Peyer's patch (tissue), 4 donors: ENCODE measurements at regions not wholly inside any gene's neighbourhood (a gene's known extent, or its start where the extent isn't known, plus 50 kb on each side); places are given as distances from the start of the nearest gene placed in this dataset.
"Not testable (repeated sequence)": the region's sequence is repeated elsewhere in the genome, so short reads cannot be mapped to it uniquely, and the experiment has no call there.

Experiments used
- DNase-seq, 3 donors: peaks; one replicate each; pipeline ENCODE4 v3.0.0-alpha.2; 2017 to 2019
- H3K27ac ChIP-seq, 4 donors: fragments of 200-600 bp; sonication (generic); one replicate each; pipeline ENCODE4 v1.5.1; 2016 to 2019
- H3K27me3 ChIP-seq, 2 donors: fragments of 200-600 bp; sonication (generic); one replicate each; pipeline ENCODE4 v1.5.1; 2019
- H3K36me3 ChIP-seq, 3 donors: fragments of 200-600 bp; sonication (generic); one replicate each; pipeline ENCODE4 v1.5.1; 2016 to 2019
- H3K4me1 ChIP-seq, 4 donors: fragments of 200-600 bp; sonication (generic); one replicate each; pipeline ENCODE4 v1.5.1; 2016 to 2019
- H3K4me3 ChIP-seq, 4 donors: fragments of 200-600 bp; sonication (generic); 1 replicate in 3 of 4; 2 replicates in 1 of 4; pipeline ENCODE4 v1.5.1; 2016 to 2019; ENCODE audit warnings: mild to moderate bottlenecking in 1 of 4
- H3K9me3 ChIP-seq, 4 donors: fragments of 200-600 bp; sonication (generic); one replicate each; pipeline ENCODE4 v1.5.1; 2016 to 2019; ENCODE audit warnings: mild to moderate bottlenecking in 1 of 4
- CTCF ChIP-seq, 6 experiments: fragments of 450-650 bp in 4 of 6; fragments of 200-600 bp in 2 of 6; sonication (generic) in 1 of 6; IDR thresholded peaks; one replicate each; pipeline ENCODE4 v1.5.1; 2017 to 2019; ENCODE audit warnings: antibody characterized with exemption in 6 of 6, mild to moderate bottlenecking in 3 of 6, moderate library complexity in 1 of 6
- POLR2A ChIP-seq, 2 donors: fragments of 450-650 bp; IDR thresholded peaks; one replicate each; pipeline ENCODE4 v1.5.1; 2017; ENCODE audit warnings: antibody characterized with exemption in 2 of 2, mild to moderate bottlenecking in 2 of 2, moderate library complexity in 2 of 2

- H3K36me3 ChIP-seq = no peaks in the 10 kb centered on the region
- no peak for DNase-seq
- TF ChIP-seq CTCF (IDR thresholded peaks at IDR 0.05) = no peak
- TF ChIP-seq POLR2A (IDR thresholded peaks at IDR 0.05) = no peak
- no peaks in the 10 kb centered on the region for H3K27me3 ChIP-seq
- H3K4me1 ChIP-seq = no peaks in the 10 kb centered on the region
- no peak overlapping the region for H3K27ac ChIP-seq
- no peak overlapping the region for H3K4me3 ChIP-seq
- no peaks in the 10 kb centered on the region for H3K9me3 ChIP-seq
These were observed 911.5 kb downstream of the UQCRFS1 start for GRCh38 chr19:28301463-28301862.

GRCh38 chr19:28299649-28300048 lies 913.3 kb downstream of the UQCRFS1 start:
- Histone ChIP-seq H3K4me3 (no peak overlapping the region), H3K36me3 (no peaks in the 10 kb centered on the region), H3K4me1 (no peaks in the 10 kb centered on the region), H3K27me3 (no peaks in the 10 kb centered on the region), H3K27ac (no peak overlapping the region), H3K9me3 (no peaks in the 10 kb centered on the region)
- TF ChIP-seq POLR2A (IDR thresholded peaks at IDR 0.05) = no peak
- no peak for TF ChIP-seq CTCF (IDR thresholded peaks at IDR 0.05)
- no peak for DNase-seq

DNA sequence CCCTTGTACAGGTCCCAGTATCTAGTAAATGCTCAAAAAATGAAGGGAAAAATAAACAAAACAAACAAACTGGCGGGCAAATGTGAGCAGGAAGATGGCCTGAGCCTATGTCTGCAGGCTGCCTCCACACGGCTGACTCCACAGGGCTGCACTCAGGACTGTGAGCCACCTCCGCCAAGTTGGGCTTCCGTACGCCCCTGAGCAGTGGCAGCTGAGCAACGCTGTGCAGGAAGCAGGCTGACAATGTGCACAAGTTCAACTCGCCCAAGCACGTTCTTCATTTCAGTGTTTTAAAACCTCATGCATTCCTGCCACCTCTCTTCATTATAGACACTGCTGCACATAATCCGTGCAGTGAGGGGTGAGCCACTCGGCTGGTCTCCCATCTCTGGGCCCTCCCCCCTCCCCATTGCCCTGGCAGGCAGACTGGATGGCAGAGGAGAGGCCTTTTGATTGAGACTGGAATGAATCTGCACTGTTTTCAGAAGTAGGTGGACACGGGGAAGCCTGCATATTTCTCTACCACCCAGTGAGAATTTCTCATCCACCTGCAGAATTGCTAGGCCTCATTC lies 915.3 kb downstream of the UQCRFS1 start:
- no peak overlapping the region for H3K27ac ChIP-seq
- no peaks in the 10 kb centered on the region for H3K36me3 ChIP-seq
- TF ChIP-seq POLR2A (IDR thresholded peaks at IDR 0.05) (no peak), CTCF (IDR thresholded peaks at IDR 0.05) (no peak)
- no peak overlapping the region for H3K4me3 ChIP-seq
- no peaks in the 10 kb centered on the region for H3K9me3 ChIP-seq
- DNase-seq = no peak
- H3K4me1 ChIP-seq = no peaks in the 10 kb centered on the region
- no peaks in the 10 kb centered on the region for H3K27me3 ChIP-seq

GRCh38 chr19:28297036-28297435 lies 915.9 kb downstream of the UQCRFS1 start:
- TF ChIP-seq CTCF (IDR thresholded peaks at IDR 0.05) = no peak
- TF ChIP-seq POLR2A (IDR thresholded peaks at IDR 0.05) = no peak
- no peaks in the 10 kb centered on the region for H3K27me3 ChIP-seq
- no peaks in the 10 kb centered on the region for H3K36me3 ChIP-seq
- DNase-seq = no peak
- H3K4me3 ChIP-seq = no peak overlapping the region
- no peaks in the 10 kb centered on the region for H3K4me1 ChIP-seq
- no peaks in the 10 kb centered on the region for H3K9me3 ChIP-seq
- no peak overlapping the region for H3K27ac ChIP-seq

DNA sequence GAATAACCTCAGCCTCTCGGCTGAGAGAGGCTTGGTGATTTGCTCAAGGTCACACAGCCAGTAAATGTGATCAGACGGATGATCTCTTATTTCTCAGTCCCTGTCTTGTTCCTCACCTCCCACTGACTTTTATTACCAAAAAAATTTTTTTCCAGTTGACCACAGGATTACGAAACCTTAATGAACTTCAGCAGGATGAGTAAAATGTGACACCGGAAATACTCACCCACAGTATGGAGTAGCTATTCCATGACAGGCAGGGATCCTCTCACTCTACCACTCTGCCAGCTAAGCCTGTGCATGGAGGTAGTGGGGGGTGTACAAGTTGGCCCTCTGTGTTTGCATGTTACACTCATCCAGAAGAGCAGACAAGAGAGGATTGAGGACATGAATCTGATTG lies 916.4 kb downstream of the UQCRFS1 start:
- H3K27ac ChIP-seq = no peak overlapping the region

DNA sequence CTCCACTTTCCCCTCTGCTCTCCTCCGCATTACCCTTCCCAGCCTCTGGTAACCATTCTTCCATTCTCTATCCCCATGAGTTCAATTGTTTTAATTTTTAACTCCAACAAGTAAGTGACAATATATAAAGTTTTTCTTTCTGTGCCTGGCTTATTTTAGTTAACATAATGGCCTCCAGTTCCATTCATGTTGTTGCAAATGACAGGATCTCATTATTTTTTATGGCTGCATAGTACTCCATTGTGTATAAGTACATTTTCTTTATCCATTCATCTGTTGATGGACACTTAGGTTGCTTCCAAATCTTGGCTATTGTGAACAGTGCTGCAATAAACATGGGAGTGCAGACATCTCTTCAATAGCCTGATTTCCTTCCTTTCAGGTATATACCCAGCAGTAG lies 918.0 kb downstream of the UQCRFS1 start:
- H3K4me1 ChIP-seq, H3K36me3 ChIP-seq, H3K27me3 ChIP-seq, H3K4me3 ChIP-seq, DNase-seq, H3K27ac ChIP-seq, H3K9me3 ChIP-seq: not testable (repeated sequence)

More for the DNA sequence above, 916.4 kb downstream of the UQCRFS1 start:
- Histone ChIP-seq H3K4me3 (no peak overlapping the region), H3K36me3 (no peaks in the 10 kb centered on the region), H3K9me3 (no peaks in the 10 kb centered on the region), H3K27me3 (no peaks in the 10 kb centered on the region), H3K4me1 (no peaks in the 10 kb centered on the region)
- TF ChIP-seq CTCF (IDR thresholded peaks at IDR 0.05) (no peak), POLR2A (IDR thresholded peaks at IDR 0.05) (no peak)
- DNase-seq = no peak
